ENCODE measurements at regions not wholly inside any gene's neighbourhood (a gene's known extent, or its start where the extent isn't known, plus 50 kb on each side); places are given as distances from the start of the nearest gene placed in this dataset.

DNA sequence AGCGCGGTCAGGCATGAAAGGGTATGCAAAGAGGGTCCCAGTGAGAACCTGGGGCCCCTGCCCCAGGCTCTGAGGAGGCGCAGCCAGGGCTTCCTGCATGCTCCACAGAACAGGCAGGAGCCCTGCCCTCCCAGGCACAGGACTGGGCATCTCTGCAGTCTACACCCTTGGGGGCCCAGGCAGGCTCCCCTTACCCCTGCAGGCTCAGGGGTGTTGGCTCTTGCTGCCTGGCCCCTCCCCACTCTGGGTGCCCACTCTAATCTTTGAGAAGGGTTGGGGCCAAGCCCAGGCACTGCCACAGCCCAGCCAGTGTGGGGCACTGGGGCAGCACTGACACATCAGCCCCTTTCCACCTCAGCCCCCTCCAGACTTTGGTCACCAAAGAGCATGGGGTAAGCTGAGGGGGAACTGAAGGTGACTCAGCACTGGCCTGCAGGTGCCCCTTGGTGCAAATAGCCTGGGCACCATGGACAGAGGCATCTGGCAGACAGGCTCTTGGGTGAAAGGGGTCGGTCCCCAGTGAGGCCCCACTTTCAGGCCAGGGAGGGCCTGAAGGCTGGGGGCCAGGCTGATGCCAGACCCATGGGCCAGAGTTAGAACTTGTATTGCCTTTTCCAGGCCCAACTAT, 73.4 kb downstream of the NPAP1 start:
- H3K36me3 ChIP-seq (replicated peaks in 1 of 2; ENCODE audit: insufficient read depth in 1 of 2, low read depth in 2 of 2), result no peaks in the 10 kb centered on the region
- no peaks in the 10 kb centered on the region for H3K9me3 ChIP-seq
- 67 to 100% methylated on average over 2 to 4 of the region's 4 CpGs for WGBS, 2 donors
- no peak for TF ChIP-seq POLR2A (IDR thresholded peaks at IDR 0.05)
- TF ChIP-seq, protein P1, sequence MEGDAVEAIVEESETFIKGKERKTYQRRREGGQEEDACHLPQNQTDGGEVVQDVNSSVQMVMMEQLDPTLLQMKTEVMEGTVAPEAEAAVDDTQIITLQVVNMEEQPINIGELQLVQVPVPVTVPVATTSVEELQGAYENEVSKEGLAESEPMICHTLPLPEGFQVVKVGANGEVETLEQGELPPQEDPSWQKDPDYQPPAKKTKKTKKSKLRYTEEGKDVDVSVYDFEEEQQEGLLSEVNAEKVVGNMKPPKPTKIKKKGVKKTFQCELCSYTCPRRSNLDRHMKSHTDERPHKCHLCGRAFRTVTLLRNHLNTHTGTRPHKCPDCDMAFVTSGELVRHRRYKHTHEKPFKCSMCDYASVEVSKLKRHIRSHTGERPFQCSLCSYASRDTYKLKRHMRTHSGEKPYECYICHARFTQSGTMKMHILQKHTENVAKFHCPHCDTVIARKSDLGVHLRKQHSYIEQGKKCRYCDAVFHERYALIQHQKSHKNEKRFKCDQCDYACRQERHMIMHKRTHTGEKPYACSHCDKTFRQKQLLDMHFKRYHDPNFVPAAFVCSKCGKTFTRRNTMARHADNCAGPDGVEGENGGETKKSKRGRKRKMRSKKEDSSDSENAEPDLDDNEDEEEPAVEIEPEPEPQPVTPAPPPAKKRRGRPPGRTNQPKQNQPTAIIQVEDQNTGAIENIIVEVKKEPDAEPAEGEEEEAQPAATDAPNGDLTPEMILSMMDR (IDR thresholded peaks at IDR 0.05), result no peak
- ATAC-seq (no peak), DNase-seq (no peak)
- no peaks in the 10 kb centered on the region for H3K27me3 ChIP-seq
- H3K4me1 ChIP-seq, result no peaks in the 10 kb centered on the region
- H3K27ac ChIP-seq, result no peak overlapping the region
- no peak overlapping the region for H3K4me3 ChIP-seq
- intact Hi-C loops (cut with DNase I), result no loop called here

DNA sequence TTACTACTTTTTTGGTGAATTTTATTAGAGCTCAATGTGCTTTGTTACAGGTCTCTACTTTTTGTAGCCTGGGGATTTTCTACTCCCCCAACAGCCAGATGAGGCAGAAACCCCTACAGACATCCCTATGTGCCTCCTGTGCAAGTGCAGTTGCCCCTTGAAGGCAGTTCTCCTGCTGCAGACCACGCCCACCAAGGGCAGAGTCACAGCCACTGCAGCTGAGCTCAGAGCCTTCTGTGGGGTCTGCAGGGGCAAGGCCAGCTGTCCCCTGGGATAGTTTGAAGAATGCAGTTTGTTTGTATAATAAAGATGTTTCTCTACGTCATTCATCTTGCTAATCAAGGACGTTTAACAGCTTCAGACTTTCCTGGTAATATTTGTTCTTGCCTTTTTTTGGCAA, 76.8 kb downstream of the NPAP1 start:
- Histone ChIP-seq H3K4me1 (no peaks in the 10 kb centered on the region), H3K27ac (no peak overlapping the region), H3K9me3 (no peaks in the 10 kb centered on the region), H3K4me3 (no peak overlapping the region), H3K27me3 (no peaks in the 10 kb centered on the region), H3K36me3 (replicated peaks in 1 of 2; ENCODE audit: insufficient read depth in 1 of 2, low read depth in 2 of 2) (no peaks in the 10 kb centered on the region)
- 34 to 42% methylated on average over 3 of the region's 3 CpGs for WGBS, 2 donors
- no peak for TF ChIP-seq POLR2A (IDR thresholded peaks at IDR 0.05)
- TF ChIP-seq, protein P1 (IDR thresholded peaks at IDR 0.05), result no peak
- intact Hi-C loops (cut with DNase I), result no loop called here
- ATAC-seq (no peak), DNase-seq (no peak)

DNA sequence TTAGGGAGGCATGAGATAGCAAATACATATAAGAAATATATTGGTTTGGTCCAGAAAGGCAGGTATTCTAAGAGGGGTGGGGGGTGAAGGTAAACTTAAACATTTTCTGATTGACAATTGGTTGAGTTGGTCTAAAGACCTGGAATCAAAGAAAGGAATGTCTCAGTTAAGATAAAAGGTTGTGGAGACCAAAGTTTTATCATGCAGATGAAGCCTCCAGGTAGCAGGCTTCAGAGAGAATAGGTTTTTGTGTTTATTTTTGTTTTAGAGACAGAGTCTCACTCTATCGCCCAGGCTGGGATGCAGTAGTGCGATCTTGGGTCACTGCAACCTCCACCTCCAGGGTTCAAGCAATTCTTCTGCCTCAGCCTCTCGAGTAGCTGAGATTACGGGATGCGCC, 80.5 kb downstream of the NPAP1 start:
- Histone ChIP-seq H3K4me3 (no peak overlapping the region), H3K4me1 (no peaks in the 10 kb centered on the region), H3K36me3 (replicated peaks in 1 of 2; ENCODE audit: insufficient read depth in 1 of 2, low read depth in 2 of 2) (no peaks in the 10 kb centered on the region), H3K9me3 (no peaks in the 10 kb centered on the region), H3K27me3 (no peaks in the 10 kb centered on the region), H3K27ac (no peak overlapping the region)
- TF ChIP-seq POLR2A (IDR thresholded peaks at IDR 0.05), result no peak
- TF ChIP-seq, protein P1 (IDR thresholded peaks at IDR 0.05), result no peak
- ATAC-seq (no peak), DNase-seq (no peak)
- intact Hi-C loops (cut with DNase I), result no loop called here
- 82 to 90% methylated on average over 5 of the region's 5 CpGs for whole genome bisulfite sequencing, 2 donors

DNA sequence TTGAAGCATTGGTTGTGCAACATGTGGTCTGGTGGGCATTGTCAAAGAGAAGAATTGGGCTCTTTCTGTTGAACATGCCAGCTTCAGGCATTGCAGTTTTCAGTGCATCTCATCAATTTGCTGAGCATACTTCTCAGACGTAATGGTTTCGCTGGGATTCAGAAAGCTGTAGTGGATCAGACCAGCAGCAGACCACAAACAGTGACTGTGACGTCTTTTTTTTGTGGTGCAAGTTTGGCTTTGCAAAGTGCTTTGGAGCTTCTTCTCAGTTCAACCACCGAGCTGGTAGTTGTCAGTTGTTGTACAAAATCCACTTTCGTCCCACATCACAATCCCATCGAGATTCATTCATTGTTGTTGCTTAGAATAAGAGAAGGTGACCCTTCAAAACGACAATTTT, 84.5 kb downstream of the NPAP1 start:
- no peak for TF ChIP-seq POLR2A (IDR thresholded peaks at IDR 0.05)
- TF ChIP-seq, protein P1 (IDR thresholded peaks at IDR 0.05), result no peak
- H3K9me3 ChIP-seq, result no peaks in the 10 kb centered on the region
- intact Hi-C loops (cut with DNase I), result no loop called here
- no peak overlapping the region for H3K4me3 ChIP-seq
- no peaks in the 10 kb centered on the region for H3K36me3 ChIP-seq (replicated peaks in 1 of 2; ENCODE audit: insufficient read depth in 1 of 2, low read depth in 2 of 2)
- no peaks in the 10 kb centered on the region for H3K4me1 ChIP-seq
- DNase-seq (no peak), ATAC-seq (no peak)
- H3K27me3 ChIP-seq, result no peaks in the 10 kb centered on the region
- no peak overlapping the region for H3K27ac ChIP-seq
- WGBS, 2 donors, result 43 to 66% methylated on average over 7 of the region's 7 CpGs

DNA sequence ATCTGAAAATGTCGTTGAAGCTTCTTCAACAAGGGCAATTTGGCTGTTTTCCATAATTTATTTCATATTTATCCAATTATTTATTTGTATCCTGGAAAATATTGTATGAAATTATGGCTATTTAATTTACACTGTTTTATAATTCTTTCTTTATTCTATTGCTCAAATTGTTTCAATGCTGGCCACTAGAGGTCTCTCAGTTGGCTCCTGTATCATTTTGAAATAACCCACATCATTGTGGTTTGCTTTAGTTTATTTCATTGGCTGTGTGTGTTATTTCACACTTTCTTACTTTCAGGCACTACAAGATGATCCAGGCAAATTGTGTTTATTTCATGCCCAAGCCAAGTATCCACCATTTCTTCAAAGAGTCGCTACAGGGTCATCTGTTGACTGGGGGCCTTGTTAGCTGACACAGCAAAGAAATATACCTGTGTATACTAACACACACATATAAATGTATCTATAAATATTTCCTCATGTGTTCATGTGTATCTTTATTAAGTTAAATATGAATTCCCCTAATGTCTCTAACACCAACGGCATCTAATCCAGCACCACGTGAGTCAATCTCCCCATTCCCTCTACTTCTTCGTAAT, 86.2 kb downstream of the NPAP1 start:
- H3K36me3 ChIP-seq (replicated peaks in 1 of 2; ENCODE audit: insufficient read depth in 1 of 2, low read depth in 2 of 2), result no peaks in the 10 kb centered on the region
- intact Hi-C loops (cut with DNase I), result no loop called here
- 66 to 72% methylated on average over 5 of the region's 5 CpGs for WGBS, 2 donors
- no peaks in the 10 kb centered on the region for H3K27me3 ChIP-seq
- no peak overlapping the region for H3K4me3 ChIP-seq
- TF ChIP-seq, protein P1 (IDR thresholded peaks at IDR 0.05), result peak in 6 of 7 experiments; percentile 29 to 41 (median 39)
- TF ChIP-seq POLR2A (IDR thresholded peaks at IDR 0.05), result no peak
- ATAC-seq (no peak), DNase-seq (no peak)
- H3K9me3 ChIP-seq, result no peaks in the 10 kb centered on the region
- H3K4me1 ChIP-seq, result no peaks in the 10 kb centered on the region
- no peak overlapping the region for H3K27ac ChIP-seq

Measured in body of pancreas (tissue), 4 donors.